Ovary (tissue), 7 donors: ENCODE measurements at regions not wholly inside any gene's neighbourhood (a gene's known extent, or its start where the extent isn't known, plus 50 kb on each side); places are given as distances from the start of the nearest gene placed in this dataset.

Experiments
- DNase-seq, 5 donors: peaks; one replicate each; pipeline ENCODE4 v3.0.0-alpha.2; 2019 to 2020
- H3K27ac ChIP-seq, 2 donors: fragments of 200-600 bp; one replicate each; pipeline versions ENCODE4 v1.5.1 to v1.8.0; 2019 to 2022
- H3K27me3 ChIP-seq: fragments of 200-600 bp; one replicate; pipeline ENCODE4 v1.8.0; 2022
- H3K36me3 ChIP-seq: fragments of 200-600 bp; sonication (generic); one replicate; pipeline ENCODE4 v1.5.1; 2019
- H3K4me1 ChIP-seq: one replicate; pipeline ENCODE4 v1.8.1; 2013; ENCODE audit warnings: mild to moderate bottlenecking, moderate library complexity; ENCODE audit not compliant: insufficient read depth
- H3K4me3 ChIP-seq: fragments of 200-600 bp; sonication (generic); one replicate; pipeline ENCODE4 v1.5.1; 2017
- H3K9me3 ChIP-seq, 2 donors: fragments of 200-600 bp in 1 of 2; sonication (generic) in 1 of 2; one replicate each; pipeline versions ENCODE4 v1.5.1 to v1.8.1; 2013 to 2019; ENCODE audit warnings: mild to moderate bottlenecking in 1 of 2, moderate library complexity in 1 of 2
- EP300 ChIP-seq: sonication (generic); formaldehyde crosslinking; IDR thresholded peaks from one replicate; pipeline ENCODE4 v1.6.1; 2017; ENCODE audit warnings: antibody characterized with exemption
- POLR2A ChIP-seq: fragments of 450-650 bp; IDR thresholded peaks from one replicate; pipeline ENCODE4 v1.6.1; 2017; ENCODE audit warnings: antibody characterized with exemption, mild to moderate bottlenecking, moderate library complexity
- WGBS, 3 donors: extraction: QIAGEN DNeasy Blood & Tissue Kit in 1 of 3; methylation state at CpG; one replicate each; pipeline versions ENCODE4 v1.1.5 to v1.1.7; 2013 to 2017; 5-methylcytosine and 5-hydroxymethylcytosine counted together
- intact Hi-C, 4 donors: fragments of 100-400 bp; cut with DNase I; formaldehyde crosslinking; loops; one replicate each; pipeline versions ENCODE4 v1.11.0 to v1.15.1; 2022 to 2023
- TF ChIP-seq, protein P1 (sequence below), 3 donors: fragments of 450-650 bp in 2 of 3; fragments of 200-600 bp in 1 of 3; IDR thresholded peaks; one replicate each; pipeline versions ENCODE4 v1.5.1 to v1.8.0; 2016 to 2022; ENCODE audit warnings: antibody characterized with exemption in 3 of 3, mild to moderate bottlenecking in 1 of 3
- donor health status: DM: no; HTN: no; CAD: no; lungs with moderate emphysema.
- donor health status: DM: no; HTN: no; CAD: no.
- donor health status: Bipolar disorder and iron deficiency.
- donor health status: DM: no; HTN: no; CAD: no.
- donor health status: DM: yes; HTN: yes; CAD: no.

GRCh38 chr14:42893183-42893582, 1286.5 kb downstream of the LRFN5 start:
- Histone ChIP-seq H3K4me3 (no peak overlapping the region), H3K27me3 (peaks cover 2% of the 10 kb centered on the region), H3K36me3 (no peaks in the 10 kb centered on the region), H3K4me1 (no peaks in the 10 kb centered on the region), H3K9me3 (no peaks in the 10 kb centered on the region), H3K27ac (no peak overlapping the region)
- no peak for DNase-seq
- TF ChIP-seq POLR2A: no peak
- TF ChIP-seq, protein P1, sequence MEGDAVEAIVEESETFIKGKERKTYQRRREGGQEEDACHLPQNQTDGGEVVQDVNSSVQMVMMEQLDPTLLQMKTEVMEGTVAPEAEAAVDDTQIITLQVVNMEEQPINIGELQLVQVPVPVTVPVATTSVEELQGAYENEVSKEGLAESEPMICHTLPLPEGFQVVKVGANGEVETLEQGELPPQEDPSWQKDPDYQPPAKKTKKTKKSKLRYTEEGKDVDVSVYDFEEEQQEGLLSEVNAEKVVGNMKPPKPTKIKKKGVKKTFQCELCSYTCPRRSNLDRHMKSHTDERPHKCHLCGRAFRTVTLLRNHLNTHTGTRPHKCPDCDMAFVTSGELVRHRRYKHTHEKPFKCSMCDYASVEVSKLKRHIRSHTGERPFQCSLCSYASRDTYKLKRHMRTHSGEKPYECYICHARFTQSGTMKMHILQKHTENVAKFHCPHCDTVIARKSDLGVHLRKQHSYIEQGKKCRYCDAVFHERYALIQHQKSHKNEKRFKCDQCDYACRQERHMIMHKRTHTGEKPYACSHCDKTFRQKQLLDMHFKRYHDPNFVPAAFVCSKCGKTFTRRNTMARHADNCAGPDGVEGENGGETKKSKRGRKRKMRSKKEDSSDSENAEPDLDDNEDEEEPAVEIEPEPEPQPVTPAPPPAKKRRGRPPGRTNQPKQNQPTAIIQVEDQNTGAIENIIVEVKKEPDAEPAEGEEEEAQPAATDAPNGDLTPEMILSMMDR (IDR thresholded peaks at IDR 0.05): no peak
- TF ChIP-seq EP300: no peak
- intact Hi-C loops: no loop called here
- 0 to 35% (median 31%) methylated on average over 1 of the region's 1 CpG for WGBS, 3 donors

- DNase-seq: no peak
- TF ChIP-seq EP300: no peak
- TF ChIP-seq, protein P1 (IDR thresholded peaks at IDR 0.05): no peak
- no peak for TF ChIP-seq POLR2A
- Histone ChIP-seq H3K36me3 (no peaks in the 10 kb centered on the region), H3K27me3 (no peaks in the 10 kb centered on the region), H3K9me3 (no peaks in the 10 kb centered on the region), H3K4me1 (no peaks in the 10 kb centered on the region), H3K4me3 (no peak overlapping the region), H3K27ac (no peak overlapping the region)
- intact Hi-C loops: no loop called here
Measured at GRCh38 chr14:42884100-42884499, 1277.4 kb downstream of the LRFN5 start.

GRCh38 chr14:42877716-42878115, 1271.0 kb downstream of the LRFN5 start:
- Histone ChIP-seq H3K4me1 (no peaks in the 10 kb centered on the region), H3K27ac (no peak overlapping the region), H3K27me3 (no peaks in the 10 kb centered on the region), H3K9me3 (no peaks in the 10 kb centered on the region), H3K4me3 (no peak overlapping the region), H3K36me3 (no peaks in the 10 kb centered on the region)
- intact Hi-C loops: loop anchor here in 1 of 4 donors (5.0 kb wide), 1 partner anchor 915 kb away; no protein-coding TSS in a partner anchor
- no peak for TF ChIP-seq EP300
- TF ChIP-seq, protein P1 (IDR thresholded peaks at IDR 0.05): no peak
- TF ChIP-seq POLR2A: no peak
- no peak for DNase-seq
- WGBS, 3 donors: 95 to 98% (median 97%) methylated on average over 1 of the region's 1 CpG

GRCh38 chr14:42872786-42873185, 1266.1 kb downstream of the LRFN5 start:
- no peaks in the 10 kb centered on the region for H3K9me3 ChIP-seq
- no peak for TF ChIP-seq EP300
- TF ChIP-seq, protein P1 (IDR thresholded peaks at IDR 0.05): no peak
- no peak for TF ChIP-seq POLR2A
- no peaks in the 10 kb centered on the region for H3K4me1 ChIP-seq
- WGBS, 3 donors: 78 to 84% (median 79%) methylated on average over 3 of the region's 3 CpGs
- no peak for DNase-seq
- no peak overlapping the region for H3K4me3 ChIP-seq
- no peaks in the 10 kb centered on the region for H3K27me3 ChIP-seq
- intact Hi-C loops: no loop called here
- no peaks in the 10 kb centered on the region for H3K36me3 ChIP-seq
- no peak overlapping the region for H3K27ac ChIP-seq

DNA sequence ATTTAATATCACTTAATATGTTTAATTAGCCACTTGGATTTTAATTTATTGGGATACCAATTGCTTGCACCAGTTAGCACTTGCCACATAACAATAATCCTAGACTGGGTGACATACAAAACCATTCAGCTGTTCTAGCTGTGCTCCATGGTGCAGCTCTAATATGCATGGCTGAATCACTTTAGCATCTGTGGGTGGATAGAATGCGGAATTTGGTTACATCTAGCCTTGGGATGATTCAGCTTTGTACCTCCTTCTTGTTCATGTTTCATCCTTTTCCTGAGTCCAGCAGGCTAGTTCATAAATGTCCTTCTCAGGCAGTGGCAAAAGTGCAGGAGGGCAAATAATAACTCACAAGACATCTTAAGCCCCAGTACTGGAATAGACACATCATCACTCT, 1263.0 kb downstream of the LRFN5 start:
- H3K4me3 ChIP-seq: no peak overlapping the region
- DNase-seq: no peak
- H3K4me1 ChIP-seq: no peaks in the 10 kb centered on the region
- intact Hi-C loops: no loop called here
- WGBS, 3 donors: 82 to 86% (median 84%) methylated on average over 1 of the region's 1 CpG
- H3K36me3 ChIP-seq: no peaks in the 10 kb centered on the region
- H3K27me3 ChIP-seq: no peaks in the 10 kb centered on the region
- no peak overlapping the region for H3K27ac ChIP-seq
- no peaks in the 10 kb centered on the region for H3K9me3 ChIP-seq
- TF ChIP-seq EP300: no peak
